ENCODE measurements at regions not wholly inside any gene's neighbourhood (a gene's known extent, or its start where the extent isn't known, plus 50 kb on each side); places are given as distances from the start of the nearest gene placed in this dataset.
A peak's percentile ranks its signal among the peaks of the same experiment; 100 is the strongest.
"Not testable (repeated sequence)": the region's sequence is repeated elsewhere in the genome, so short reads cannot be mapped to it uniquely, and the experiment has no call there.

DNA sequence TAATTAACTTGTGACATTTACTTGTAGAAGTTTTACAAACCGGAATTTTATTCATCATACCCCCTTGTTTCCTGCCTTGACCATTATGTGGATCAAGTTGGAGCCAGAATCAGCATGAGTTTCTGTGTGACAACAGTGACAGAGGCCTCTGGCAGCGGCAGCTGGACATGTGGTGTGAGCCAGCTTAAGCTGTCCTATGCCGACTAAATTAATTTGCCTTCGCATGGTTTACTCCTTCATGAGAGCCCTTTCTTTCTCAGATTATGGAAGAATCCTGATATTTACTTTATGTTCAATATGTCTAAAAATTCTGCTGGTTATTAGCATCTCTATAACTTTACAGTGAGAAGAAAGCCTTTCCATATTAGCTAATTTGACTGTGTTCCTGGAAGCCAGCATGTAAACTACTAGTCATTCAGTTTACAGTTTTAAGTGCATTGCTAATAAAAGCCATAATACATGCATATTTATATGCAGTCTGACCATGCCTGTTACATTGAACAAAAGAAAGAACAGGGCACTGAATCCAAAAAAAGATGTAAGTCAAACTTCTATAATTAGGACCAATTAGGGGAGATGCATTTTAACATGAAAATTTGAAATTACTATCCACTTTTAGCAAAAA is 495.8 kb upstream of the ACVR2A start:
- DNase-seq, result no peak

DNA sequence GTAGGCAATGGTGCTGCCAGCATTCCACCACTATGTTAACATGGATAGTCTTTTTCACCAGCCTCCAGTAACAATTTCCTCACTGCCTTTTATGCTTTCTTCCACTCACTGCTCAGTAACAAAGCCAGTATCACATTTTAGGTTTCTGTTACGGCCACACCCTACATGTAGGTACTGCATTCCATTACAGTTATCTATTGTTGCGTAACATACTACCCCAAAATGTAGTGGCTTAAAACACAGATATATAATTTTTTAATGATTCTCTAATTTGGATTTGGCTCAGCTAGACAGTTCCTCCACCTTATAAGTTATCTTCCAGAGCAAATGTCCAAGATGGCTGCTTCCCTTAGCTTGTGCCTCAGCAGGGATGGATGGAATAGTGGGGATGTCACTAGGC is 498.7 kb upstream of the ACVR2A start:
- DNase-seq, result no peak

DNA sequence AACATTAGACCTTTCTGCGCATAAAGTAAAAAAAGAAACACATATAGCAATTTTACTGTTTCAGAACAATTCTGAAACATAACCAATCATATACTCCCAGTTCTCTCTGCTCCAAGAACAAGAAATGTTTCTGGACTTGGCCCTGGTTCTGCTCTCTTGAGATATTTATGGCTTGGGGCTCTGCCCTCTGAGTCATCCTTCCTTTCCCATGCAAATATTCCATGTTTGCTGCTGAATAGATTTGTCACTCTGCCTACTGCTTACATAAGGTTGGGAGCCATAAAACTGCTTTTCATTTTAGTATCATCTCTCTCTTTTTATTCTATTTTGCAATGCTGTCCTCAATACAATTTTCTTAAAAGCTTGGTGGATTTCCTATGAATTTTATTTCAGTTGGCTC is 499.6 kb upstream of the ACVR2A start:
- DNase-seq, result no peak

DNA sequence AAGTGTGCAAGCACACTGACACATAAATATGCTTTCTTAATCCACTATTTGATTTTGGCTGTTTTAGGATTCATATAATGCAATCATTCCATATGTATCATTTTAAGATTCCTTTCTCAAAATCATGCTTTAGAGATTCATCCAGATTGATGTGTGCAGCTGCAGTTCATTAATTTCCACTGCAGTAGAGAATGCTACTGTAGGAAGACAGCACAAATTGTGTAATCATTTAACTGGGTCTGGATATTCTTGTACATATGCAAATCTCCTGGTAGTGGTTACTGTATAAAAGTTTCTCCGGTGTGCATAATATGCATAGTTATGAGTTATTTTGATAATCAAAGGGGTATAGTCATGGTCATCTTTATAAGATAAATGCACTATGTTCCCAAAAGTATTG is 502.5 kb upstream of the ACVR2A start:
- no peak for DNase-seq

DNA sequence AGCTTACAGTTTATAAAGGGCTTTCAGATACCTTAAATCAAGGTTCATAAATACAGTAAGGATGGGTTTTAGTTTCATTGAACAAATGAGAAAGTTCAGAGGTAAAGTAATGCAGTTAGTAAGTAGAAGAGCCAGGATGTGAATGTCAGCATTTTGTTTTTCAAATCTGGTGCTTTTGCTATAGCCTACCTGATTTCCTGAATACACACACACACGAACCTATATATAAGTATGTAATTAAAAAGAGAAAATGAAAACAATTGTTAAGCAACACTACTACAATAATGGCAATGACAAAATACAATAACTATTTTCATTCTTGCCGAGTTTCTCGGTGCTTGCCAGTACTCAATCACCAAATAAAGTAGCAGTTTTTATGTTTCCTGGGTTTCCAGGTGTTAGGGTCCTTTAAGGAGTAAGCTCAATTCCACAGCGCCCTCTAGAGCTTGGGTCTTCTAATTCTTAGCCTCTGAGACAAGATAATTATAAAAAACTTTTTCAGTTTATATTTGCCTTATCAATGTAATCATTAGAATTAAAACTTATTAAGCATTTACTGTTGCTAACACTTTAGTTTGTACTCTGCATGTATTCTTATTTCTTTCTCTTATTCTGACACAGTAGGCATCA is 512.9 kb upstream of the ACVR2A start:
- DNase-seq, result peak; percentile 67

DNA sequence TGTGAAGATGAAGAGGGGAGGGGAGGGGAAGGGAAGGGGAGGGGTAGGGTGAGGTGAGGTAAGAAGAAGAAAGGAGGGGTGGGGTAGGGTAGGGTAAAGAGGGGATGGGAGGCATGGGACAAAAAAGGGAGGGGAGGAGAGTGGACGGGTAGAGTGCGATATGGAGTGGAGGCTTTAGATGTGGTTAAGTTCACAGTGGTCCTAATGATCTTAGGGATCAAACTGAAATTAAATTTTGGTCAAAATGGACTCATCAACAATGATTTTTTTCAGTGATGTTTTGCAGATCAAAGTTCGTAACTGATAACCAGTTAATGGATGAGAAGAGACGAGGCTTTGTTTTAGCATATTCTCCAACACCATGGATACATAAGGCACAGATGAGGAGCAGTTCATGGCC is 513.9 kb upstream of the ACVR2A start:
- DNase-seq, result no peak

DNA sequence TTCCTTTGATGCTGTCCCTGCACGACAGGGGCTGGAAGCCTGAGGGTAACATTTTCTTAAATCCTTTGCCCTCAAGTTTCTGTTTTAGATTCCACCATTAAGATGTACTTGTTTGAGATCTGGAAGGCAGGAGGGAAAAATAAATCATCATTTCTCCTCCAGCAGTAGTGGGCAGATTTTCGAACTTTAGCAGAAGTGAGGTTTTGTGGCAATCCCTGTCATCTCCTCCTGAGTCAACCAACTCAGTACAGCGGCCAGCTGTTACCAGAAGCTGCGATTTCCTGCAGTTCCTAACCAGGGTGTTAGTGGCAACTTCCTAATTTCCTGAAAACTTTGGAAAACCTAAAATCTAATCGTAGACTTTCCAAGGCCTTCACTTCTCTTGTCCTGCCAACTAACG is 517.2 kb upstream of the ACVR2A start:
- peak; percentile 63 for DNase-seq

DNA sequence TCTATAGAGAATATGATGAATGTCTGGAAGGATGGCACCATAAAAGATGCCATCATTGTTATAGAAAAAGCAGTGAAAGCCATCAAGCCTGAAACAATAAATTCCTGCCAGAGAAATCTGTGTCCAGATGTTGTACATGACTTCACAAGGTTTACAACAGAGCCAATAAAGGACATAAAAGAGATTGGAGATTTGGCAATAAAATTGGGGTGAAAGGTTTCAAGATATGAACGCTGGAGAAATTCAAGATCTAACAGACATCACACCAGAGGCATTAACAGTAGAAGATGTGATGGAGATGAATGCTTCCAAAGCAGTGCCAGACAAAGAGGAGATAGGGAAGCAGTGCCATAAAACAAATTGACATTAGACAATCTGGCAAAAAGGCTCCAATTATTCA is 518.8 kb upstream of the ACVR2A start:
- DNase-seq, result no peak

DNA sequence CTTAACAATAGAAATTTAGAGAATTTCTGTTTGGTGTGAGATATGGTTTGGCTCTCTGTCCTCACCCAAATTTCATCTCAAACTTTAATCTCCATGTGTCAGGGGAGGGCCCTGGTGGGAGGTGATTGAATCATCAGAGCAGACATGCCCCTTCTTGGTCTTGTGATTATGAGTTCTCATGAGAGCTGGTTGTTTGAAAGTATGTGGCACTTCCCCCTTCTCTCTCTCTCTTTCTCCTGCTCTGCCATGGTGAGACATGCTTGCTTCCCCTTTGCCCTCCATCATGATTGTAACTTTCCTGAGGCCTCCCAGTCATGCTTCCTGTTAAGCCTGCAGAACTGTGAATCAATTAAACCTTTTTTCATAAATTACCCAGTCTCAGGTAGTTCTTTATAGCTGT is 524.7 kb upstream of the ACVR2A start:
- no peak for DNase-seq

DNA sequence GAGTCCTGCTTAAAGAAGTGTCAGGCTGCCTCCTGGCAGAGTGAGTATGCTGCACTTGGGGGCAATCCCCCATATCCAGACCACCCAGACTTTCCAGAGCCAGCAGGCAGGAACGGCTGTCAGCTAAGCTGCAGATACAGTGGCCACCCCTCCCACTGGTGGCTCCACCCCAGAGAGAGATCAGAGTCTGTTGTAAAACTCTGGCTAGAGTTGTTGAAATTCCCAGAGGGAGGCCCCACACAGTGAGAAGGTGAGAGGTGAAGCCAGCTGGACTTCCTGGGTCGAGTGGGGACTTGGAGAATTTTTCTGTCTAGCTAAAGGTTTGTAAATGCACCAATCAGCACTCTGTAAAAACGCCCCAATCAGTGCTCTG is 533.8 kb upstream of the ACVR2A start:
- no peak for DNase-seq

DNA sequence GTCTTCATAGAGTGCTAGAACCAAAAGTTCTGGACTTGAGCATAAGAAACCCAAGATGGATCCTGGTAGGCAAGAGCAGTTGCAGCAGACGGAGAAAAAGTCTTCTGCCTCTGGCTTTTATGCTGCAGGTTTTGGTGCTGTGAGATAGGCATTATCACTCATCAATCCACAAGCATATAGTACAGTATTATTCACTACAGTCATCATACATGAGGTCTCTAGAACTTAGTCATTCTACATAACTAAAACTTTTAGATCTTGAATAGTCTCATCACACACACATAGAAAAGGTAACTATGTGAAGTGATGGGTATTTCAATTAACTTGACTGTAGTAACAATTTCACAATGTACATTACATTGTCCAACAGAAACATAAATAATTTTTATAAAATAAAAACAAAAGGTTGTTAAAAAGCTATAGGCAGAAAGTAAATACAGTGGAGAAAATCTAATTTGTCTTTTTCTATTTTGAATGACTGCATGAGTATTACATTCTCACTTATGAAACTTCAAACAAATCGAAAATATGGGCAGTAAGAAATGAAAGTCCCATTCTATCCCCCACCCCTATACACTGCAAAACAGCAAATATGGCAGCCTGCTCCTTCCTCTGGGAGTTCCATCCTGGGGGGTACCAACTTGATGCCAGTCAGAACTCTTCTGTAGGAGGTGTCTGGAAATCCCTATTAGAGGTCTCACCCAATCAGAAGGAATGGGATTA is 534.3 kb upstream of the ACVR2A start:
- no peak for DNase-seq

DNA sequence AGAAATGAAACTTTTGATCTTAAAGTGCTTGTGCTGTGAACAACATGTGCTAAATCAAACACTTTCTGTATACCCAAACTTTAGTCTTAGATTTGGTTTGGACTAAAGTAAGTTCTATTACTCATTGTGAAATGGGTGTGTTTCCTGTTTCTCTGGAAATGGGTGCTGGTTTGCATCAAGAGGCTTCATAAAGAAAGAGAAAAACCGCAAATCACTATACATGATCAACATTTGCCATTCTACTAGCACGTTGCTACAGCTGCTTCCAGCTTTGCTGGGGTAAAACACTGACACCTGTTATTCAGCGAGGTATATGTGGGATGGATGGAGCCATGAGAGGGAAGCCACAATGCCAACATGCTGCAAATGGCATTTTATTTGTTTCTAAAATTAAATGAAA is 547.0 kb upstream of the ACVR2A start:
- peak; percentile 87 for DNase-seq

DNA sequence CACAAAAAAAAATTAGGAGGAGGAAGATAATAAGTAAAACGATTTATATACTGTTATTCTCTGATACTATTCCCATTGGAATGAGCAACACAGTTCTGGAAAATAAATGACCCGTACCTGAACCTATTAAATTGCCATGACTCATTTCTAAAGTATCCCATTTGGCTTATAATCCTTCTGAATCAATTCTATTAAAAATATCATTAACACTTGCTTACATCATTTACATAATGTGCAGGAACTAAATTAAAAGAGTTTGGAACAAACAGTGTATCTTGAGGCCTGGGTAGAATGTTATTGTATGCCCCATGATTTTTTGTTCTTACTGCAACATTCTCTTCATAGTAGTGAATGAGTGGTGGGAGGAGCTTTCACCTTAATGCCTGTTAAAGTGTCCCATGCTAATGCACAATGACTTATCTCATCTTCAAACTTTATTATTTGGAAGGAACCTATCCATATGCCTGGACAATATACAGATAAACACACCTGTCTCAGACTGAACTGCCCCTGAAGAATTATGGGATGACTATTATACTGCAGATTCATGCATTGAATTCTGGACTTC is 549.9 kb upstream of the ACVR2A start:
- no peak for DNase-seq

DNA sequence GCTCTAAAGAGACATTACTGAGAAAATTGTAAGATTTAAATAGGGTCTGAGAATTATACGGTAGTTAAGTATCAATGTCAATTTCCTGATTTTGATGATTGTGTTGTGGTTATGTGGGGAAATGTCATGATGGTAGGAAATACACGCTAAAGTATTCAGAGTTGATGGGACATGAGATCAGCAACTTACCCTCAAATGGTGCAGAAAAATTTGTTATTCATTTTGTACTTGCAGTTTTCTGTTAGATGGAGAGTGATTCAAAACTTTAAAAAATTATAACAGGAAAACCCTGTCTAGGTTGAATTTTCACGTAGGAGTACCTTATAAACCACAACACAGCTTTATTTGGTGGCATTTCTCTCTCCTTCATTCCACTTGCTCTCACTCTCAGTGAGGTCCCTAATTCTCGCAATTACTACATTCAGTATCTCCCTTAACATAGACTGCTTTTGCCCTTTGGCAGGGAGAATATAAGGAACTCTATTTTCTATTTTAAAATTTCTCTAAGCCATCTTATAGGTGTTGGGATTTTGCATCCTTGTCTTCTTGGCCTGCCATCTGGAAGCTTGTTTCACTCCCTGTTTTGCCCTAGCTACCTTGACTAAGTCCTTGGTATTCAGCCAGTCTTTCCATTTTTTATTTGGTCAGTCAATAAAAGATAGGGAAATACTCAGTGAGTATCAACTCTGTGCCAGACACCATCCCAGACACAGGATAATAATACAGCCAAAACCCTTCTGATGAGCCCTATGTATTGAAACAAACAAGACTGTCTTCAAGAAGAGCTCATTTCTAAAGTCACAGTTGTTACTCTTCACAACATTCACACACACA is 550.6 kb upstream of the ACVR2A start:
- DNase-seq, result peak; percentile 51

DNA sequence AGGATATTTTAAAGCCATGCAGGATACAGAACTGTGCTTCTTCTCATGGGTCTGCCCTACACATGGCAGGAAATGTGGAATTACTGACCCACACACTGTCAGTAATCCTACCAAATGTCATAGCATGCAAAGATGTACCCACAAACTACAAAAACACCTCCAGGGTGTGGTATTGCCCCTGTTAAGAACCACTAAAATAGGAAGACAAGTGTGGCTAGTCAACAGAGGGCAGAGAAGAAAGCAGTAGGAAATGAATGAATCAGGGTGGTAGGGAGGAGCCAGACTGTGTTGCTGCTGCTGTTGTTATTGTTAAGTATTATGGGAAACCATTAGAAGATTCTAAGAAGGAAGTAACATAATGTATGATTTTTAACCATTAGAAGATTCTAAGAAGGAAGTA is 556.7 kb upstream of the ACVR2A start:
- peak; percentile 66 for DNase-seq

DNA sequence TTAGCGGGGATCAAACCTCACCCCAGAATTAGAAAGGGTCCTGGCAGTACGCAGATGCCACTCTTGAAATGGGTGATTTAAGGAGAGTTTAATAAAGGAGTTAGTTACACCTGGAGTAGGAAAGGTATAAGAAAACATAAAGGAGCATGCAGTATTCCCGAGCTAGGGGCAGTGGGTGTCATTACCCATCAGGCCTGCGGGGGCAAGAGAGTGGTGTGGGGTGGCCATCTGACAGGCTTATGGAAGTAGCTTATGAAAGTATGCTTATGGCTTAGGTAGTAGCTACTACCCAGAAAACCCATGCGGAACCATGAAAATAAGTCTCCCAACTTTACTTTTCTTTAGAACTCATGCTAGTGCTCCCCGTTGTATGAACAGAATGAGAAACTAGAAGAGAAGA is 568.9 kb upstream of the ACVR2A start:
- no peak for DNase-seq

DNA sequence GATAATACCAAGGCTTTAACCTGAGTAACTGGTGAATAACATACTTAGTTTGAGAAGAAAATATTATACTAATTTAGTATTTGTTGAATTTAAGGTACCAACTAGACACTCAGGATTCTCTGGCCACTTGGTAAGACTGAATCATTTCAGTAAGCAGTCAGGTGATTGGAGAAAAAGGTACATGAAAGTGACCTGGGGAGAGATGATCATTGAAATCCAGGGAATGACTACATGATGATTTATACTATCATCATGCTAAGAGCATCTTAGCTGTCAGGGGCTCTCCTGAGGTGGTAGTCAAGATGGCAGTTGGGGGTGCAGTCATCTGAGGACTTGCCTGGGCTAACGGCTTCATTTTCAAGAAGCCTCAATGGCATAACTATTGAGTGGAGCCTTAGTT is 571.2 kb upstream of the ACVR2A start:
- no peak for DNase-seq

DNA sequence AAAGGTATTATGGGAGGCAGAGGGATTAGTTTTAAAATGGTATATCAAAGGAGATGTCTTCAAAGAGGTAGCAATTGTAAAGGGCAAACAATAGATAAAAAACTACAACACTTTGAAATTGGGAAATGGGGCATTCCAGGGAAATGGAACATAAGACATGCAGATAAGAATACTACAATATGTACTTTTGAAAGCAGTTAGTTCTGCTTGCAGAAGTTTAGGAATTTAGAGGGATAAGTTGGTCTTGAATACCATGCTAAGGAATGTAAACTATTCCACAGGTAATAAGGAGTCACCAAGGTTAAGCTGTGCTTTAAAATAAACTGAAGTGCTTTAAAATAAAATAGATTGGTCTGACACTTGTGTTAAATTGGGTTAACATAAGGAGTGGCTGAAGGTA is 571.7 kb upstream of the ACVR2A start:
- no peak for DNase-seq

DNA sequence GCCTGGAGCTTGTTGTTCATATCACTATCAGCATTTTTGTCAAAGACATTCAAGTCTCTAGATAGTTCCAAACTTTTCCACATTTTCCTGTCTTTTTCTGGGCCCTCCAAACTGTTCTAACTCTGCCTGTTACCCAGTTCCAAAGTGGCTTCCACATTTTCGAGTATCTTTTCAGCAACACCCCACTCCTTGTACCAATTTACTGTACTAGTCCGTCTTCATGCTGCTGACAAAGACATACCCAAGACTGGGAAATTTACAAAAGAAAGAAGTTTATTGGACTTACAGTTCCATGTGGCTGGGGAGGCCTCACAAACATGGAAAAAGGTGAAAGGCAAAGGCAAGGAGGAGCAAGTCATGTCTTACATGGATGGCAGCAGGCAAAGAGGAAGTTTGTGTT is 575.2 kb upstream of the ACVR2A start:
- DNase-seq, result not testable (repeated sequence)

DNA sequence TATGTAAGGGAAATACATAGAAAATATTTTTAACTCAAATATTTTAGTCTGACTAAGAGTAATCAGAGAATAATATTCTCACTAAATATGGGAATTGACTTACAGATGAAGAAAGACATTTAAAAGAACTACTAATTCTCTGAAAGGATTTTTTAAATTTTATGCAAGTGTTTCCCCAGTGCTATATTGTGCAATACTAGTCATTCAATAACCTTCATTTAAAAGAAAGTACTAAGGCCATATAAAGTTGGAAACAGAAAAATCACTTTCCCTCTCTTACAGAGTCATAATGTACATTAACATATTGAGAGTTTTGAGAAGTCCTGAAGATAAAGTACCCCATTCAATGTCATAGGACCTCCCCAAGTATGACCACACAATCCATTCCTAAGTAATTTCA is 584.6 kb upstream of the ACVR2A start:
- DNase-seq, result no peak

DNA sequence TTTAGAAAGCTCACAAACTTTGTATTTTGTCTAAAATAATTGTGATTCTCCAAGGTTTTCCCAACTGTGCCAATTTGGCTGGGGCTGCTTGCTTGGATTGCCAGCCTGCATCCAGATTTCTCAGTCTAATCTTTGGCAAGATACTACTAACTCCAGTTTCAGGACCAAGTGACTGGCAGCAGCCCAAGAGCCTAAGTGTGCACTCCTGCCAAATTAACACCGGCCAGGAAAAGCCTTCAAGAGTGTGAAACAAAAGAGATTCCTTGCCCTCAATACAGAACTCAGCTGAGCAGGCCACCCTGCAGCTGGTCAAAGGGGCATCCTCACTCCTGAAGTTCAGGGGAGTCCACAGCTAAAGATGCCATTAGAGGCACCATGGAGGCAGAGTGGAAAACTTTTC is 589.0 kb upstream of the ACVR2A start:
- no peak for DNase-seq

DNA sequence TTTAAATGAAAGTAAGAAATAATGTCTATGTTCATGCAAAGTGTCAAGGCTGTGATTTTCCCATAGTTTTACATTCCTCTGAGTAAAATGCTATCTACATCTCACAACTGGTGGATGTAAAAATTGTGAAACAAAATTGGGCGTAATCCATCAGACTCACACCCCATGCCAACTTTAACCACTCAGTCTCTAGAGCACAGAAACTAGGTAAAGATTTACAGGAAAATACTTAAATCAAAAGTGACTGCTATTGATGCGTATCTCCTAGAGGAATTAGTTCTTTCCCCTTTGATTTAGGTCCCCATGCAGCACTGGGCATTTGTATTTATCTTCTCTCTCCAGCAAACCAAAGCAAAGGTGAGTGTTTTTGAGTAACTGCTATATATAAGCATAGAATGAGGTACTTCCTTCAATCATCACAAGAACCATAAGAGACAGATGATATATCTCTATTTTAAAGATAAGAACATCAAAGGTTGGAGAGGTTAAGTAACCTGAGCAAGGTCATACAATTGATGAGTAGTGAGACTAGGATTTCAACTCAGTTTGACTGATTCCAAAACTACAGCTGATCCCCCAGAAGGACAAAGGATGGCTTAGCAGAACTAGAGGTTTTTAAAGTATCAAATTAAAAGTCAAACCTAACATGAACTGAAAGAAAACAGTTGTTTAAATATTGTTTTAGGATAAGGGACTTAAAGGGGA is 594.0 kb upstream of the ACVR2A start:
- no peak for DNase-seq

DNA sequence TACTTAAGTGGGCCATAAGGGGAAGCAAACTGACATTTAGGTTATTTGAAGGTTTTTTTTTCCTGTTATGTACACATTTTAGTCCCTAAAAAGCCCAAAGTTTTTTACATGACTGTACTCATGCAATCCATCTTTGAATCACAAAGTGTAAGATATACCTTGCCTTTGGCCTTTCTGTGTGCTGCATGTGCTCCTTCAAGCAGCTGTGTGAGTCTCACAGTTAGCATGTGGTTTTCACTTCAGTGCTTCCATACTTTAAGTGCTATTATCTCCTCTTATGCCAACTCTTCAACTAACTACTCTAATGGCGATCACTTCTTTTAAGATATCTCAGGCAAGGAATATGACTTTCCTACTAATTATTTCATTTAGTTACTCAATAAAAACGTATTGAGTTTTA is 597.1 kb upstream of the ACVR2A start:
- no peak for DNase-seq
